GM18873 (cell line): ENCODE measurements at regions not wholly inside any gene's neighbourhood (a gene's known extent, or its start where the extent isn't known, plus 50 kb on each side); places are given as distances from the start of the nearest gene placed in this dataset.
"Not testable (repeated sequence)": the region's sequence is repeated elsewhere in the genome, so short reads cannot be mapped to it uniquely, and the experiment has no call there.

ENCODE experiments used
- ATAC-seq: cut with Tn5 transposase; IDR thresholded peaks from one replicate; pipeline ENCODE4 v1.9.1; 2021; ENCODE audit warnings: mild to moderate bottlenecking, moderate library complexity, moderate number of reproducible peaks; ENCODE audit not compliant: unreplicated experiment, low FRiP score

- ATAC-seq = not testable (repeated sequence)
These were observed 1242.8 kb downstream of the TMEM121 start for GRCh38 chr14:106768972-106769700.

DNA sequence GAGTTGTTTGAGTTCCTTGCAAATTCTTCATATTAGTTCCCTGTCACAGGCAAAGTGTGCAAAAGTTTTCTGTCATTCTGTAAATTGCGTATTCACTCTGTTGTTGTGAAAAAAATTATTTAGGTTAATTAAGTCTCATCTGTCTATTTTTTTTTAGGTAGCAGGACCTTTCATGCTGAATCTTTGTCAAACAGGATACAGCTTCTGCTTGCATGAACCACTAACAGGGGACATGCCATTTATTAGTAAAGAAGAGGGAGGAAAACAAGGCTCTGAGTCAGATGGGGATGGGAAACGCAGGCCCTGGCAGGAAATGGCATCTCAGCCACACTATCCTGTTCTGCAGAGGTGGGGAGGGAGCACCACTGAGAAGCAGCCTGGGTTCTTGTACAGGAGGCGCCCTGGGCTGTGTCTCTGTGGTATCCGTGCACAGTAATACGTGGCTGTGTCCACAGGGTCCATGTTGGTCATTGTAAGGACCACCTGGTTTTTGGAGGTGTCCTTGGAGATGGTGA, 1243.8 kb downstream of the TMEM121 start:
- ATAC-seq = not testable (repeated sequence)

DNA sequence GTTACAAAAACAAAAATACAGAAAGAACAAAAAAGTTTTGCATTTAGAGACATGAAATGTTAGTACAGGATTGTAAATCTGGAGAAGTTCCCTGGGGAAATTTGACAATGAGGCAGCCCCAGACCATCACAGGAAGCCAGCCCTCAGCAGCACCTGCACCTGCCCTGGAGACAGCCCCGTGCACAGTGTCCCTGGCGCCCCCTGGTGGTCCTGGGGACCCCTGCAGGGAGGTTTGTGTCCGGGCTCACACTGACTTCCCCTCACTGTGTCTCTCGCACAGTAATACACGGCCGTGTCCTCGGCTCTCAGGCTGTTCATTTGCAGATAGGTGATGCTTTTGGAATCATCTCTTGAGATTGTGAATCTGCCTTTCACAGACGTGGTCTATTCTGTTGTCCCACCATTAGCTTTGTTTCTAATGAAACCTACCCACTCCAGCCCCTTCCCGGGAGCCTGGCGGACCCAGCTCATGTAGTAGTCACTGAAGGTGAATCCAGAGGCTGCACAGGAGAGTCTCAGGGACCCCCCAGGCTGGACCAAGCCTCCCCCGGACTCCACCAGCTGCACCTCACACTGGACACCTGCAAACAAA, 1248.6 kb downstream of the TMEM121 start:
- ATAC-seq = not testable (repeated sequence)

- ATAC-seq = no peak
These were observed 1250.1 kb downstream of the TMEM121 start for GRCh38 chr14:106776395-106776983.

- no peak for ATAC-seq
These were observed 1252.6 kb downstream of the TMEM121 start for GRCh38 chr14:106778986-106779385.

DNA sequence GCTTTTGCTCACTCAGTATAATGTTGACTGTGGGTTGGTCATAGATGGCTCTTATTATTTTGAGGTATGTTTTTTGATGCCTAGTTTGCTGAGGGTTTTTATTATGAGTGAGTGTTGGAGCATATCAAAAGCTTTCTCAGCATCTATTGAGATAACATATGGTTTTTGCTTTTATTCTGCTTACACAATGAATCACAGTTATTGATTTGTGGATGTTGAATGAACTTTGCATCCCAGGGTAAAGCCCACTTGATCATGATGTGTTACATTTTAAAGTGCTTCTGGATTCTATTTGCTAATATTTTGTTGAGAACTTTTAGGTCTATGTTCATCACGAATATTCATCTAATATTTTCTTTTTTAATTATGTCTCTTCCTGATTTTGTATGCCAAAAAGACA, 1260.3 kb downstream of the TMEM121 start:
- ATAC-seq = no peak

GRCh38 chr14:106787626-106788025, 1261.2 kb downstream of the TMEM121 start:
- no peak for ATAC-seq

GRCh38 chr14:106788534-106788933, 1262.2 kb downstream of the TMEM121 start:
- no peak for ATAC-seq

DNA sequence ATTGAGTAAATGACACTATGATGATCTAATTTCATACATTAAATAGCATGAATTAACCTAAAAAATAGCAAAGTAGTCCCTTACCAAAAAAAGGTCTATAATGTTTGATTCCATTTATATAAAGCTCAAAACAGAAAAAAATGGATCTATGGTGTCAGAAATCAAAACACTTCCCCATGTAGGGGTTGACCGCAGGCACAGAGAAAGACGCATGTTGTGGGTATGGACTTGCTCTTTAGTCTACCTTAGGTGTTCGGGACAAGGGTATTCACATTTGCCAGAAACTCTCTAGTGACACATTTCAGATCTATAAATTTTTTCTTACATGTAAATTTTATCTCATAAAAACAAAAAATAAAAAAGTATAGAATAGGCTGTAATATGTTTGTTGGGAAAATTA, 1262.9 kb downstream of the TMEM121 start:
- no peak for ATAC-seq

GRCh38 chr14:106790189-106791036, 1264.0 kb downstream of the TMEM121 start:
- ATAC-seq = no peak

GRCh38 chr14:106792543-106792942, 1266.2 kb downstream of the TMEM121 start:
- ATAC-seq = no peak

DNA sequence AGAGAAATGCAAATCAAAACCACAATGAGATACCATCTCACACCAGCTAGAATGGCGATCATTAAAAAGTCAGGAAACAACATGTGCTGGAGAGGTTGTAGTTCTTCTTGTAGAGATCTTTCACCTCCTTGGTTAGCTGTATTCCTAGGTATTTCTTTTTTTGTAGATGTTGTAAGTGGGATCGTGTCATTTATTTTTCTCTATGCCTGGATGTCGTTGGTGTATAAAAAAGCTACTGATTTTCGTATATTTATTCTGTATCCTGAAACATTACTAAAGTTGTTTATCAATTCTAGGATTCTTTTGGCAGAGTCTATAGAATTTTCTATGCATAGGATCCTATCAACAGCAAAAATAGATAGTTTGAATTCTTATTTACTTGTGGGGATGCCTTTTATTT, 1271.8 kb downstream of the TMEM121 start:
- not testable (repeated sequence) for ATAC-seq

DNA sequence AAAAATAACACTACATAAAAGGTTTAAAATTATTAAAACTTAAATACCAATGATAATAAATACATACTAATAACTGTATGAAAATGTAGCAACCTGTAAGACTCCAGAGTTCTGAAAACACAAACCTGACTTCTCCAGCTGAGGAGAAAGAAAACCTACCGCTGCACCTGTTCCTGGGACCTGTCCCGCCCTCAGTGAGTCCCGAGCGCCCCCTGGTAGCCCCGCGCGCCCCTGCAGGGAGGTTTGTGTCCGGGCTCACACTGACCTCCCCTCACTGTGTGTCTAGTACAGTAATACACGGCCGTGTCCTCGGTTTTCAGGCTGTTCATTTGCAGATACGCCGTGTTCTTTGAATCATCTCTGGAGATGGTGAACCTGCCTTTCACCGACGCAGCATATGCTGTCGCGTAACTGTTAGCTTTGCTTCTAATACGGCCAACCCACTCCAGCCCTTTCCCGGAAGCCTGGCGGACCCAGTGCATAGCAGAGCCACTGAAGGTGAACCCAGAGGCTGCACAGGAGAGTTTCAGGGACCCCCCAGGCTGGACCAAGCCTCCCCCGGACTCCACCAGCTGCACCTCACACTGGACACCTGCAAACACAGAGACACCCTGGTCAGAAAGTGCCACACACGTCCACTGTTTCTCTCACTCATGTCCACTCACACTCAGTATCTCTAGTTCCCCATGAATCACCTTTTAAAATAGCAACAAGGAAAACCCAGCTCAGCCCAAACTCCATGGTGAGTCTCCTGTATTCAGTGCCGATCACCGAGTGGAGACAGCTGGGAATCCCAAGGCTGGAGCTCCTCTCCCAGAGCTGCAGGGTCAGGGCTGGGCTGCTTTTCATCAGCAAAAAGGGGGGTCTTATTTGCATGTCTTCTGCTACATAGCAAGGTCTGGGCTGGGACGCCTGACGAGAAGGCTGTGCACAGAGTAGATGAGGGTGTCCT, 1276.3 kb downstream of the TMEM121 start:
- no peak for ATAC-seq

DNA sequence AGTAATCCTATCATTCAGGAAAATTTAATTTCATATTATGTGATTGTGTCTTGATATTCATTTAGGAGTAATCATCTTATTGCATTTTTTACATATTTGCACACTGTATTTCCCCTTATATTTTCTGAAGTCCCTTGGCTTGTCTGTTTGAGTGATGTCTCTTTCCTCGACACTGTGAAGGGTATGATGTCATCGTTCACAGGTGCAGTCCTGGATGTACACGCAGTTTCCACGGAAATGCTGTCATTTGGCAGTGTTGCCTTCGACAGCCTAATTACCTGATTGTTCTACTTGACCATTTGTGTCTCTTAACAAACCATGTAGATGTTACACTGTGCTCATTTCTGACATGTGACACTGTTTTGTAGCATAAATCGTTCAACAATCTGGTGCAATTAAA, 1277.0 kb downstream of the TMEM121 start:
- ATAC-seq = no peak

DNA sequence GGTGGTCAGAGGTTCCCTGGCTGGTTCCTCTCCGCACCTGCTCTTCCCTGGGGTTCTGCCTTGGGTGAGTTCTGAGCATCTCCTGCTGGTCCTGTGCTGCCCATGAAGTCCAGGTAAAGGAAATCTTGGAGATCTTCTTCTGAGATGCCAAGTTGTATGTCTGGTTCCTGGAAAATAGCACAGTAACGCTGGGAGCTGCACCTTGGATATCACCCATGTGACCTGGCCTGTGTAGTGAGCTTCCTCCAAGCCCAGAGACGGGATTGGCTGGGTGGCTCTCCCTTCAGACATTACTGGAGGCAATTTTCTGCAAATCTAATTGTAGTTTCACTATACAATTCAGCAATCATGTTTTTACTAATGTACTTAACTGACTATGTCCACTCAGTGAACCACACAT, 1281.1 kb downstream of the TMEM121 start:
- no peak for ATAC-seq

- ATAC-seq = no peak
These were observed 1282.1 kb downstream of the TMEM121 start for GRCh38 chr14:106808458-106808857.

DNA sequence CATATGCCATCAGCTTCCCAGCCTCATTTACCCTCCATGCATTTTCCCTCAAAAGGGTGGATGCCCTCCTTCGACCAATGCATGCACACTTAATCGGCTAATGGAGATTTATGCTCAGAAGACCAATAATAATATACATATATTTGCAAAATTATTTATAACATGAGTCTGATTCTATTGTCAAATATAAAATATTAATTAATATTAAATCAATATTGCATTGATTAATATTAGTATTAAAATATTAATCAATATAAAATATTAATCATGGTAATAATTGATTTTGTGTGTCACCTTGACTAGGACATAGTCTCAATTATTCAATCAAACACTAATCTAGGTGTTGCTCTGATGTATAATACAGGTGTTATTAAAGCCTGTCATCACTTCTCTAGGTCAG, 1282.5 kb downstream of the TMEM121 start:
- ATAC-seq = no peak

DNA sequence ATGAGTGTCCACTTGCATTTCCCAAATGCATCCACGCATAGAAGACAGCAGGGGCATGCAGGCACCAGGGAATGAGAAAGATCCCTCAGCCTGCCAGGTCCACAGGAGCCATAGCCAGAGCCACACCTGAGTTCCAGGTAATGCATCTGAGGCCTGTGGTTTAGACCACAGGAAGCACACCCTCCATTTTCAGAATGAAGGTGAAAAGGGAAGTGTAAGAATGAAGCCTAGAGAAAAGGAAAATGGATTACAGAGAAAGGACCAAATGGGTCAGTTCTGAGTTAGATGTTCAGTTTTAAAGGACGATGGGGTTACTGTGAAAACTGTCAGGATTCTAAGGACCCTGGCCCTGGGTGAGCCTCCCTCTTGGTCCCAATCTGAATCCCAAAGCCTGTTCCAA, 1283.2 kb downstream of the TMEM121 start:
- ATAC-seq = no peak

DNA sequence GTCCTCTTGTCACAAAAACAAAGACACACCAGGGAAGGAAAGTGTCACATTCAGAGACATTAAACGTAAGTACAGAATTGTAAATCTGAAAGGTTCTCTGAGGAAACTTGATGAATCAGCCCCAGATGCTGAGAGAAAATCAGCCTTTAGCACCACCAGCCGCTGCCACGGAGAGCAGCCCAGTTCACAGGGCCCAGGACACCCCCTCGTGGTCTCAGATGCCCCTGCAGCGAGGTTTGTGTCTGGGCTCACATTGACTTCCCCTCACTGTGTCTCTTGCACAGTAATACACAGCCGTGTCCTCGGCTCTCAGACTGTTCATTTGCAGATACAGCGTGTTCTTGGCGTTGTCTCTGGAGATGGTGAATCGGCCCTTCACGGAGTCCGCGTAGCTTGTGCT, 1283.8 kb downstream of the TMEM121 start:
- not testable (repeated sequence) for ATAC-seq

DNA sequence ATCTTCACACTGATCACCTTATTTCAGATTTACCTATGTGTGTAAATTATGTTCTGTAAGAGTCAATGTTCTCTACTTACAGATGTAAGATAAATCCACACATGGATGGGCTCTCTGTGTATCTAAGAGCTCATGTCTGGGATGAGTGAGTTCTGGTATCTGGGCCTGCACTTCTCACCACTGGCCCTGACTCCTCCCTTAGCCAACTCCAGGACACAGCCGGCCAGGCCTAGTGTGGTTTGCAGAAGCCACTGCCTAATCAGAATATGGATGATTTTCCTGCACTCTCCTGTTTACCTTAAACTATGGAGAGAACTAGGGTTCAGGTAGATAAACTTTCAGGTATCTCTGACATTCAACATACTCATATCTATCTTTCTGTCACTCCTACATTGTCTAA, 1284.8 kb downstream of the TMEM121 start:
- no peak for ATAC-seq
